HG03521 (cell line): ENCODE measurements at regions not wholly inside any gene's neighbourhood (a gene's known extent, or its start where the extent isn't known, plus 50 kb on each side); places are given as distances from the start of the nearest gene placed in this dataset.

Source experiments
- ATAC-seq: cut with Tn5 transposase; IDR thresholded peaks from one replicate; pipeline ENCODE4 v1.9.1; 2021; ENCODE audit warnings: mild to moderate bottlenecking, moderate library complexity; ENCODE audit not compliant: unreplicated experiment

- ATAC-seq = no peak
Observed at GRCh38 chr4:133493776-133494175, 344.7 kb downstream of the PCDH10 start.

GRCh38 chr4:133493241-133493640 lies 344.1 kb downstream of the PCDH10 start:
- ATAC-seq = no peak

GRCh38 chr4:133484287-133484686 lies 335.2 kb downstream of the PCDH10 start:
- no peak for ATAC-seq

GRCh38 chr4:133483600-133484246 lies 334.6 kb downstream of the PCDH10 start:
- ATAC-seq = no peak

- ATAC-seq = no peak
Observed at GRCh38 chr4:133476063-133476462, 327.0 kb downstream of the PCDH10 start.

GRCh38 chr4:133474501-133474900 lies 325.4 kb downstream of the PCDH10 start:
- no peak for ATAC-seq

- ATAC-seq = no peak
Observed at GRCh38 chr4:133472244-133472643, 323.1 kb downstream of the PCDH10 start.

GRCh38 chr4:133467290-133467947 lies 318.3 kb downstream of the PCDH10 start:
- no peak for ATAC-seq

GRCh38 chr4:133465022-133465421 lies 315.9 kb downstream of the PCDH10 start:
- no peak for ATAC-seq

GRCh38 chr4:133464311-133464710 lies 315.2 kb downstream of the PCDH10 start:
- ATAC-seq = no peak

- no peak for ATAC-seq
Observed at GRCh38 chr4:133452678-133453077, 303.6 kb downstream of the PCDH10 start.

GRCh38 chr4:133450813-133451212 lies 301.7 kb downstream of the PCDH10 start:
- ATAC-seq = no peak

GRCh38 chr4:133440404-133440803 lies 291.3 kb downstream of the PCDH10 start:
- no peak for ATAC-seq

GRCh38 chr4:133439830-133440229 lies 290.7 kb downstream of the PCDH10 start:
- no peak for ATAC-seq

GRCh38 chr4:133424605-133425004 lies 275.5 kb downstream of the PCDH10 start:
- no peak for ATAC-seq

- no peak for ATAC-seq
Observed at GRCh38 chr4:133403913-133404312, 254.8 kb downstream of the PCDH10 start.

- ATAC-seq = no peak
Observed at GRCh38 chr4:133402616-133403015, 253.5 kb downstream of the PCDH10 start.

- no peak for ATAC-seq
Observed at GRCh38 chr4:133394971-133395627, 246.0 kb downstream of the PCDH10 start.

GRCh38 chr4:133390198-133390855 lies 241.2 kb downstream of the PCDH10 start:
- no peak for ATAC-seq

GRCh38 chr4:133389029-133389428 lies 239.9 kb downstream of the PCDH10 start:
- no peak for ATAC-seq

- no peak for ATAC-seq
Observed at GRCh38 chr4:133385161-133385954, 236.3 kb downstream of the PCDH10 start.
